Esophagus muscularis mucosa (tissue), 3 donors: ENCODE measurements at regions not wholly inside any gene's neighbourhood (a gene's known extent, or its start where the extent isn't known, plus 50 kb on each side); places are given as distances from the start of the nearest gene placed in this dataset.

ENCODE experiments used
- POLR2A ChIP-seq: fragments of 450-650 bp; IDR thresholded peaks from one replicate; pipeline ENCODE4 v1.6.1; 2017; ENCODE audit warnings: antibody characterized with exemption, moderate library complexity, mild to moderate bottlenecking, low read depth
- POLR2AphosphoS5 ChIP-seq, 2 donors: sonication (generic); formaldehyde crosslinking; IDR thresholded peaks; one replicate each; pipeline ENCODE4 v1.6.1; 2017; ENCODE audit warnings: antibody characterized with exemption in 2 of 2
- TF ChIP-seq, protein P1 (sequence below), 3 experiments: fragments of 200-600 bp in 2 of 3; fragments of 450-650 bp in 1 of 3; sonication (generic) in 2 of 3; IDR thresholded peaks; one replicate each; pipeline ENCODE4 v1.5.1; 2017 to 2019; ENCODE audit warnings: antibody characterized with exemption in 3 of 3, mild to moderate bottlenecking in 2 of 3, moderate library complexity in 1 of 3

- TF ChIP-seq, protein P1, sequence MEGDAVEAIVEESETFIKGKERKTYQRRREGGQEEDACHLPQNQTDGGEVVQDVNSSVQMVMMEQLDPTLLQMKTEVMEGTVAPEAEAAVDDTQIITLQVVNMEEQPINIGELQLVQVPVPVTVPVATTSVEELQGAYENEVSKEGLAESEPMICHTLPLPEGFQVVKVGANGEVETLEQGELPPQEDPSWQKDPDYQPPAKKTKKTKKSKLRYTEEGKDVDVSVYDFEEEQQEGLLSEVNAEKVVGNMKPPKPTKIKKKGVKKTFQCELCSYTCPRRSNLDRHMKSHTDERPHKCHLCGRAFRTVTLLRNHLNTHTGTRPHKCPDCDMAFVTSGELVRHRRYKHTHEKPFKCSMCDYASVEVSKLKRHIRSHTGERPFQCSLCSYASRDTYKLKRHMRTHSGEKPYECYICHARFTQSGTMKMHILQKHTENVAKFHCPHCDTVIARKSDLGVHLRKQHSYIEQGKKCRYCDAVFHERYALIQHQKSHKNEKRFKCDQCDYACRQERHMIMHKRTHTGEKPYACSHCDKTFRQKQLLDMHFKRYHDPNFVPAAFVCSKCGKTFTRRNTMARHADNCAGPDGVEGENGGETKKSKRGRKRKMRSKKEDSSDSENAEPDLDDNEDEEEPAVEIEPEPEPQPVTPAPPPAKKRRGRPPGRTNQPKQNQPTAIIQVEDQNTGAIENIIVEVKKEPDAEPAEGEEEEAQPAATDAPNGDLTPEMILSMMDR (IDR thresholded peaks at IDR 0.05), result no peak
- TF ChIP-seq POLR2AphosphoS5 (IDR thresholded peaks at IDR 0.05) (no peak), POLR2A (no peak)
Observed at GRCh38 chr12:43210485-43211192, 341.4 kb downstream of the ADAMTS20 start.
